ENCODE measurements at regions not wholly inside any gene's neighbourhood (a gene's known extent, or its start where the extent isn't known, plus 50 kb on each side); places are given as distances from the start of the nearest gene placed in this dataset.
"Not testable (repeated sequence)": the region's sequence is repeated elsewhere in the genome, so short reads cannot be mapped to it uniquely, and the experiment has no call there.

DNA sequence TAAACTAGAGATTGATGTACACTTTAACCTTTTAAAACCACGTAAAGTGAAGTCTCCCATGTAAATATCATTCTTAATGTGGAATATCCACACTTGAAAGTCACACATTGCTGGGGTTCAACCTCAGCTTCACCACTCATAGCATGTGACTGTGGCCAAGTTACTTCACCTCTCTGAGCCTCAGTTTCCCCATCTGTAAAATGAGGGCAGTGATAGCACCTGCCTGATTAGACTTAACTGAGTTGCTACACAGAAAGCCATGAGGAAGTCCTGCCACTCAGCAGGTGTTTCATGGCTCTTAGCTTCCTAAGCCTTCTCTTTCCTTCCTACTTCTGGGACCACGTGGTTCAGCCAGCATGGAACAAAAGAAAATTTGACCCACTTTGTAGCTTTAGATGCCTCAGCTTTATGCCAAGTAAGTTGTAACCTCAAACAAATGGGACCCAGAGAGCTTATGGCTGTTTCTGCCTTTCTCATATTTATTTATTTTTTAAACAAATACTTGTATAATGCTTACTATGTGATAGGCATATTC is 277.3 kb upstream of the KLF3 start:
- TF ChIP-seq YY1 (IDR thresholded peaks at IDR 0.05; ENCODE audit: insufficient read depth, insufficient read length) (no peak), SUZ12 (IDR thresholded peaks at IDR 0.05; ENCODE audit: extremely low read depth, insufficient read depth, insufficient read length) (no peak), ZNF274 (IDR thresholded peaks at IDR 0.05; ENCODE audit: low read depth, low read length) (no peak)
- Histone ChIP-seq H3K9me3 (ENCODE audit: insufficient read depth, low read length) (peaks cover under 1% of the 10 kb centered on the region; the same call in 1 of the 2 replicates), H3K36me3 (ENCODE audit: insufficient read depth, insufficient read length, low read length) (no peaks in the 10 kb centered on the region), H3K4me3 (ENCODE audit: insufficient read length, low read depth) (no peak overlapping the region), H3K9ac (ENCODE audit: insufficient read length, low read depth) (no peak overlapping the region), H3K27me3 (ENCODE audit: insufficient read depth, insufficient read length) (no peaks in the 10 kb centered on the region), H3K4me1 (ENCODE audit: insufficient read depth, insufficient read length) (no peaks in the 10 kb centered on the region)
- DNase-seq (ENCODE audit: low read depth, low spot score), result no peak

- Histone ChIP-seq H3K36me3 (ENCODE audit: insufficient read depth, insufficient read length, low read length) (no peaks in the 10 kb centered on the region), H3K4me1 (ENCODE audit: insufficient read depth, insufficient read length) (no peaks in the 10 kb centered on the region), H3K27me3 (ENCODE audit: insufficient read depth, insufficient read length) (no peaks in the 10 kb centered on the region), H3K4me3 (ENCODE audit: insufficient read length, low read depth) (no peak overlapping the region), H3K9me3 (ENCODE audit: insufficient read depth, low read length) (peaks cover 6% of the 10 kb centered on the region), H3K9ac (ENCODE audit: insufficient read length, low read depth) (no peak overlapping the region)
- TF ChIP-seq YY1 (IDR thresholded peaks at IDR 0.05; ENCODE audit: insufficient read depth, insufficient read length) (no peak), SUZ12 (IDR thresholded peaks at IDR 0.05; ENCODE audit: extremely low read depth, insufficient read depth, insufficient read length) (no peak), ZNF274 (IDR thresholded peaks at IDR 0.05; ENCODE audit: low read depth, low read length) (no peak)
- DNase-seq (ENCODE audit: low read depth, low spot score), result no peak
These were observed 276.7 kb upstream of the KLF3 start for GRCh38 chr4:38387348-38387747.

- no peak for TF ChIP-seq SUZ12 (IDR thresholded peaks at IDR 0.05; ENCODE audit: extremely low read depth, insufficient read depth, insufficient read length)
- no peak for TF ChIP-seq ZNF274 (IDR thresholded peaks at IDR 0.05; ENCODE audit: low read depth, low read length)
- no peak for TF ChIP-seq YY1 (IDR thresholded peaks at IDR 0.05; ENCODE audit: insufficient read depth, insufficient read length)
- DNase-seq (ENCODE audit: low read depth, low spot score), result no peak
- H3K36me3 ChIP-seq (ENCODE audit: insufficient read depth, insufficient read length, low read length), result no peaks in the 10 kb centered on the region
- H3K27me3 ChIP-seq (ENCODE audit: insufficient read depth, insufficient read length), result no peaks in the 10 kb centered on the region
- H3K4me3 ChIP-seq (ENCODE audit: insufficient read length, low read depth), result no peak overlapping the region
- no peak overlapping the region for H3K9ac ChIP-seq (ENCODE audit: insufficient read length, low read depth)
- H3K9me3 ChIP-seq (ENCODE audit: insufficient read depth, low read length), result peaks cover 11% of the 10 kb centered on the region
- no peaks in the 10 kb centered on the region for H3K4me1 ChIP-seq (ENCODE audit: insufficient read depth, insufficient read length)
These were observed 276.2 kb upstream of the KLF3 start for GRCh38 chr4:38387819-38388218.

DNA sequence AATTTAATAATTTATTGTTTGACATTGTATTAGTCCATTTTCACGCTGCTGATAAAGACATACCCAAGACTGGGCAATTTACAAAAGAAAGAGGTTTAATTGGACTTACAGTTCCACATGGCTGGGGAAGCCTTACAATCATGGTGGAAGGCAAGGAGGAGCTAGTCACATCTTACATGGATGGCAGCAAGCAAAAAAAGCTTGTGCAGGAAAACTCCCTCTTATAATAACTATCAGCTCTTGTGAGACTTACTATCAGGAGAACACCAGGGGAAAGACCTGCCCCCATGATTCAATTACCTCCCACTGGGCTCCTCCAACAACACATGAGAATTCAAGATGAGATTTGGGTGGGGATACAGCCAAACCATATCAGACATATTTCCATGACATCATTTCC is 275.1 kb upstream of the KLF3 start:
- H3K27me3 ChIP-seq (ENCODE audit: insufficient read depth, insufficient read length); DNase-seq (ENCODE audit: low read depth, low spot score): not testable (repeated sequence)
- peaks cover 16% of the 10 kb centered on the region for H3K9me3 ChIP-seq (ENCODE audit: insufficient read depth, low read length)

GRCh38 chr4:38390969-38391545 is 272.9 kb upstream of the KLF3 start:
- Histone ChIP-seq H3K4me1 (ENCODE audit: insufficient read depth, insufficient read length) (no peaks in the 10 kb centered on the region), H3K9ac (ENCODE audit: insufficient read length, low read depth) (no peak overlapping the region), H3K4me3 (ENCODE audit: insufficient read length, low read depth) (no peak overlapping the region), H3K27me3 (ENCODE audit: insufficient read depth, insufficient read length) (no peaks in the 10 kb centered on the region), H3K9me3 (ENCODE audit: insufficient read depth, low read length) (peaks cover 16% of the 10 kb centered on the region), H3K36me3 (ENCODE audit: insufficient read depth, insufficient read length, low read length) (no peaks in the 10 kb centered on the region)
- DNase-seq (ENCODE audit: low read depth, low spot score), result no peak
- TF ChIP-seq SUZ12 (IDR thresholded peaks at IDR 0.05; ENCODE audit: extremely low read depth, insufficient read depth, insufficient read length), result no peak
- no peak for TF ChIP-seq YY1 (IDR thresholded peaks at IDR 0.05; ENCODE audit: insufficient read depth, insufficient read length)
- TF ChIP-seq ZNF274 (IDR thresholded peaks at IDR 0.05; ENCODE audit: low read depth, low read length), result no peak

More for the DNA sequence above, 275.1 kb upstream of the KLF3 start:
- not testable (repeated sequence) for H3K4me3 ChIP-seq (ENCODE audit: insufficient read length, low read depth); H3K4me1 ChIP-seq (ENCODE audit: insufficient read depth, insufficient read length); H3K36me3 ChIP-seq (ENCODE audit: insufficient read depth, insufficient read length, low read length); H3K9ac ChIP-seq (ENCODE audit: insufficient read length, low read depth)

- no peak for DNase-seq (ENCODE audit: low read depth, low spot score)
- H3K4me1 ChIP-seq (ENCODE audit: insufficient read depth, insufficient read length), result no peaks in the 10 kb centered on the region
- no peak overlapping the region for H3K4me3 ChIP-seq (ENCODE audit: insufficient read length, low read depth)
- no peaks in the 10 kb centered on the region for H3K27me3 ChIP-seq (ENCODE audit: insufficient read depth, insufficient read length)
- TF ChIP-seq ZNF274 (IDR thresholded peaks at IDR 0.05; ENCODE audit: low read depth, low read length) (no peak), SUZ12 (IDR thresholded peaks at IDR 0.05; ENCODE audit: extremely low read depth, insufficient read depth, insufficient read length) (no peak), YY1 (IDR thresholded peaks at IDR 0.05; ENCODE audit: insufficient read depth, insufficient read length) (no peak)
- H3K9me3 ChIP-seq (ENCODE audit: insufficient read depth, low read length), result peaks cover 16% of the 10 kb centered on the region
- no peak overlapping the region for H3K9ac ChIP-seq (ENCODE audit: insufficient read length, low read depth)
- no peaks in the 10 kb centered on the region for H3K36me3 ChIP-seq (ENCODE audit: insufficient read depth, insufficient read length, low read length)
These were observed 271.7 kb upstream of the KLF3 start for GRCh38 chr4:38392223-38392855.

DNA sequence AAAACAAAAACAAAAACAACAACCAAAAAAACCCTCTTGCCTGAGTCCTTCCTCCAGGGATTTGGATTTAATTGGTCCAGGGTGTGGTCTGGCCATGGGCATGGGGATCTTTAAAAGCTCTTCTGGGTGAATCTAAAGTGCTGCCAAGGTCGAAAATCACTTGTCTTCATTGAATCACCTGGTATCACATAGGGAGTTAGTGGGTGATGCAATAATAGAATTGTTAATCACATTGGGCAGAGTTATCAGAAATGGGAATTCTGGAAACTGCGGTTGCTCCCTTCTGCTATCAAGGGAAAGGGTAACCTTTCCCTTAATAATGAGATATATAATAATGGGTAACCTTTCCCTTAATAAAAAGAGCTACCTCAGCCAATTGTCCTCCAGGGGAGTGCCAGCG is 267.9 kb upstream of the KLF3 start:
- no peak for DNase-seq (ENCODE audit: low read depth, low spot score)
- H3K27me3 ChIP-seq (ENCODE audit: insufficient read depth, insufficient read length), result no peaks in the 10 kb centered on the region
- no peak overlapping the region for H3K4me3 ChIP-seq (ENCODE audit: insufficient read length, low read depth)
- H3K9ac ChIP-seq (ENCODE audit: insufficient read length, low read depth), result no peak overlapping the region
- TF ChIP-seq SUZ12 (IDR thresholded peaks at IDR 0.05; ENCODE audit: extremely low read depth, insufficient read depth, insufficient read length), result no peak
- no peak for TF ChIP-seq YY1 (IDR thresholded peaks at IDR 0.05; ENCODE audit: insufficient read depth, insufficient read length)
- no peak for TF ChIP-seq ZNF274 (IDR thresholded peaks at IDR 0.05; ENCODE audit: low read depth, low read length)
- peaks cover 16% of the 10 kb centered on the region for H3K9me3 ChIP-seq (ENCODE audit: insufficient read depth, low read length)
- no peaks in the 10 kb centered on the region for H3K36me3 ChIP-seq (ENCODE audit: insufficient read depth, insufficient read length, low read length)
- no peaks in the 10 kb centered on the region for H3K4me1 ChIP-seq (ENCODE audit: insufficient read depth, insufficient read length)
